ENCODE measurements at regions not wholly inside any gene's neighbourhood (a gene's known extent, or its start where the extent isn't known, plus 50 kb on each side); places are given as distances from the start of the nearest gene placed in this dataset.

GRCh38 chr2:239717319-239717675, 307.8 kb downstream of the NDUFA10 start:
- 72 to 86% methylated on average over 1 to 3 of the region's 3 CpGs for WGBS, 2 donors
- Histone ChIP-seq H3K27ac (no peak overlapping the region), H3K27me3 (no peaks in the 10 kb centered on the region), H3K36me3 (replicated peaks in 1 of 2; ENCODE audit: insufficient read depth in 1 of 2, low read depth in 2 of 2) (no peaks in the 10 kb centered on the region), H3K4me1 (no peaks in the 10 kb centered on the region), H3K9me3 (peaks cover 0 to 3% (median 0%) of the 10 kb centered on the region in 3 donors), H3K4me3 (no peak overlapping the region)
- ATAC-seq (no peak), DNase-seq (no peak)
- intact Hi-C loops (cut with DNase I): no loop called here
- TF ChIP-seq CTCF (IDR thresholded peaks at IDR 0.05) (no peak), POLR2A (IDR thresholded peaks at IDR 0.05) (no peak)

- no peak for TF ChIP-seq CTCF (IDR thresholded peaks at IDR 0.05)
- no peak for TF ChIP-seq POLR2A (IDR thresholded peaks at IDR 0.05)
- 39 to 46% methylated on average over 15 to 16 of the region's 16 CpGs for WGBS, 2 donors
- Histone ChIP-seq H3K4me1 (no peaks in the 10 kb centered on the region), H3K4me3 (no peak overlapping the region), H3K9me3 (peaks cover 0 to 6% (median 0%) of the 10 kb centered on the region in 3 donors), H3K27ac (no peak overlapping the region), H3K36me3 (replicated peaks in 1 of 2; ENCODE audit: insufficient read depth in 1 of 2, low read depth in 2 of 2) (no peaks in the 10 kb centered on the region), H3K27me3 (no peaks in the 10 kb centered on the region)
- ATAC-seq: no peak
- intact Hi-C loops (cut with DNase I): no loop called here
- DNase-seq: peak in 1 of 4 donors; percentile 25
Measured at GRCh38 chr2:239716536-239717318, 308.4 kb downstream of the NDUFA10 start.

GRCh38 chr2:239716009-239716408, 309.1 kb downstream of the NDUFA10 start:
- intact Hi-C loops (cut with DNase I): no loop called here
- no peaks in the 10 kb centered on the region for H3K36me3 ChIP-seq (replicated peaks in 1 of 2; ENCODE audit: insufficient read depth in 1 of 2, low read depth in 2 of 2)
- H3K4me3 ChIP-seq: no peak overlapping the region
- H3K27me3 ChIP-seq: no peaks in the 10 kb centered on the region
- no peaks in the 10 kb centered on the region for H3K4me1 ChIP-seq
- no peak overlapping the region for H3K27ac ChIP-seq
- DNase-seq (no peak), ATAC-seq (no peak)
- TF ChIP-seq POLR2A (IDR thresholded peaks at IDR 0.05) (no peak), CTCF (IDR thresholded peaks at IDR 0.05) (no peak)
- peaks cover 0 to 6% (median 0%) of the 10 kb centered on the region in 3 donors for H3K9me3 ChIP-seq
- 74 to 82% methylated on average over 6 of the region's 6 CpGs for WGBS, 2 donors

DNA sequence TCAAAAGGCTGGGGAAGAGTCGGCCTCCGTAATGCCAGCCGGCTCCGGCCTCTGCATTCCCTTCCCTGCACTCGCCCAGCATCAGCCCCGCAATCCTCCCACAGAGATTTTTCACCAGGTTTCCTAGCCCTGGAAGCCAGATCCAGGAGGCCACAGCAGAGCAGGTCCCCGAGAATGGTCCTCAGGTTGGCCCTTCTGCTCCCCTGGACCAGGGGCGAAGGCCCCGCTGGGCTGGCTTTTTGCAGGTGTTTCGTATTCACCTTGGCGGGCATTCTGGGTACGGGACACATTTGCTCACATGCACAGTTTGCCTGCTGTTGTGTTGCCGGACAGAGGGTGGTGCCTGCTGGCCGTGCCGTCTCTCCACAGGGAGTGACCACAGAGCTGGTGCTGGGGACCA, 309.5 kb downstream of the NDUFA10 start:
- WGBS, 2 donors: 85 to 88% methylated on average over 4 to 15 of the region's 15 CpGs
- H3K4me1 ChIP-seq: no peaks in the 10 kb centered on the region
- no peak for DNase-seq
- no peak overlapping the region for H3K27ac ChIP-seq
- no peaks in the 10 kb centered on the region for H3K36me3 ChIP-seq (replicated peaks in 1 of 2; ENCODE audit: insufficient read depth in 1 of 2, low read depth in 2 of 2)
- H3K27me3 ChIP-seq: no peaks in the 10 kb centered on the region
- intact Hi-C loops (cut with DNase I): no loop called here
- ATAC-seq: no peak
- H3K9me3 ChIP-seq: peaks cover 0 to 6% (median 0%) of the 10 kb centered on the region in 3 donors
- TF ChIP-seq POLR2A (IDR thresholded peaks at IDR 0.05) (no peak), CTCF (IDR thresholded peaks at IDR 0.05) (no peak)
- H3K4me3 ChIP-seq: no peak overlapping the region

DNA sequence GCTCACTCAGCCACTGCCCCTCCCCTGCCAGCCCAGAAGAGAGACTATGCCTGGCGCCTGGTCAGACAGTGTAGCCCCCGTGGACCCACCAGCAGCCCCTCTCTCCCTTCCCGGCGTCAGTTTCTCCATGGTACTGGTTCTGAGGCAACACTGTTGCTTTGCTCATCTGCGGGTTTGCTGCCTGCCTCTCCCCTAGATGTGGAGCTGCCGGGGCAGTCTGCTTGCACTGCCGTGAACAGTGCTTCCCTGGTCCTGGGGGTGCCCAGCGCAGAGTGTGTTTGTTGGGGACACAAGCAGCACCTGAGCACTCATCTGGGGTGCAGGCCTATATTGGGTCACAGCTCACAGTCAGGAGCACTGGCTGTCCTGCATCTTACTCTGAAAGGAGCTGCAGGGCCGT, 309.9 kb downstream of the NDUFA10 start:
- Histone ChIP-seq H3K4me1 (no peaks in the 10 kb centered on the region), H3K27me3 (no peaks in the 10 kb centered on the region), H3K4me3 (no peak overlapping the region), H3K9me3 (peaks cover 0 to 6% (median 0%) of the 10 kb centered on the region in 3 donors), H3K36me3 (replicated peaks in 1 of 2; ENCODE audit: insufficient read depth in 1 of 2, low read depth in 2 of 2) (no peaks in the 10 kb centered on the region), H3K27ac (no peak overlapping the region)
- no peak for DNase-seq
- intact Hi-C loops (cut with DNase I): no loop called here
- ATAC-seq: no peak
- 69 to 85% methylated on average over 3 to 9 of the region's 9 CpGs for WGBS, 2 donors
- no peak for TF ChIP-seq CTCF (IDR thresholded peaks at IDR 0.05)
- TF ChIP-seq POLR2A (IDR thresholded peaks at IDR 0.05): no peak
